ENCODE measurements at regions not wholly inside any gene's neighbourhood (a gene's known extent, or its start where the extent isn't known, plus 50 kb on each side); places are given as distances from the start of the nearest gene placed in this dataset.

GRCh38 chr7:19377611-19378344 is 232.6 kb upstream of the FERD3L start:
- no peak overlapping the region for H3K4me3 ChIP-seq (ENCODE audit: insufficient read depth, low read length, poor library complexity, severe bottlenecking)
- H3F3A ChIP-seq (ENCODE audit: insufficient read depth), result no peaks in the 10 kb centered on the region
- no peaks in the 10 kb centered on the region for H3K9me2 ChIP-seq (replicated peaks; ENCODE audit: insufficient read depth, low read length)
- H3K9me3 ChIP-seq (ENCODE audit: insufficient read depth, low read length), result no peaks in the 10 kb centered on the region
- no peak overlapping the region for H3K27ac ChIP-seq (ENCODE audit: low read depth, low read length)
- no peaks in the 10 kb centered on the region for H3K79me2 ChIP-seq (ENCODE audit: insufficient read depth, low read length)
- H3K4me2 ChIP-seq (ENCODE audit: low read depth, low read length, poor library complexity, severe bottlenecking), result no peak overlapping the region
- H3K27me3 ChIP-seq (ENCODE audit: low read length), result no peaks in the 10 kb centered on the region
- no peaks in the 10 kb centered on the region for H3K36me3 ChIP-seq (ENCODE audit: low read length)
- H2AFZ ChIP-seq (ENCODE audit: low read depth, low read length, severe bottlenecking), result no peak overlapping the region
- H4K20me1 ChIP-seq (ENCODE audit: low read depth, low read length), result no peaks in the 10 kb centered on the region; the same call in 1 of the 2 replicates
- no peak overlapping the region for H3K9ac ChIP-seq (ENCODE audit: low read length)
- no peak for TF ChIP-seq EZH2phosphoT487 (conservative IDR thresholded peaks at IDR 0.05; ENCODE audit: low read length)
- no peak for TF ChIP-seq CTCF (IDR thresholded peaks at IDR 0.05; ENCODE audit: insufficient read depth, low read length, poor library complexity, severe bottlenecking)

GRCh38 chr7:19376538-19376937 is 231.3 kb upstream of the FERD3L start:
- no peak for TF ChIP-seq EZH2phosphoT487 (conservative IDR thresholded peaks at IDR 0.05; ENCODE audit: low read length)
- no peak for TF ChIP-seq CTCF (IDR thresholded peaks at IDR 0.05; ENCODE audit: insufficient read depth, low read length, poor library complexity, severe bottlenecking)
- Histone ChIP-seq H3K4me3 (ENCODE audit: insufficient read depth, low read length, poor library complexity, severe bottlenecking) (no peak overlapping the region), H3K9me3 (ENCODE audit: insufficient read depth, low read length) (no peaks in the 10 kb centered on the region), H3F3A (ENCODE audit: insufficient read depth) (no peaks in the 10 kb centered on the region), H4K20me1 (ENCODE audit: low read depth, low read length) (no peaks in the 10 kb centered on the region; the same call in 1 of the 2 replicates), H3K79me2 (ENCODE audit: insufficient read depth, low read length) (no peaks in the 10 kb centered on the region), H3K36me3 (ENCODE audit: low read length) (no peaks in the 10 kb centered on the region), H3K9ac (ENCODE audit: low read length) (no peak overlapping the region), H3K9me2 (replicated peaks; ENCODE audit: insufficient read depth, low read length) (no peaks in the 10 kb centered on the region), H3K27ac (ENCODE audit: low read depth, low read length) (no peak overlapping the region), H3K4me2 (ENCODE audit: low read depth, low read length, poor library complexity, severe bottlenecking) (no peak overlapping the region), H2AFZ (ENCODE audit: low read depth, low read length, severe bottlenecking) (no peak overlapping the region), H3K27me3 (ENCODE audit: low read length) (no peaks in the 10 kb centered on the region)

GRCh38 chr7:19375976-19376375 is 230.8 kb upstream of the FERD3L start:
- TF ChIP-seq CTCF (IDR thresholded peaks at IDR 0.05; ENCODE audit: insufficient read depth, low read length, poor library complexity, severe bottlenecking), result no peak
- no peak for TF ChIP-seq EZH2phosphoT487 (conservative IDR thresholded peaks at IDR 0.05; ENCODE audit: low read length)
- Histone ChIP-seq H4K20me1 (ENCODE audit: low read depth, low read length) (no peaks in the 10 kb centered on the region; the same call in 1 of the 2 replicates), H3K9me3 (ENCODE audit: insufficient read depth, low read length) (no peaks in the 10 kb centered on the region), H3K79me2 (ENCODE audit: insufficient read depth, low read length) (no peaks in the 10 kb centered on the region), H2AFZ (ENCODE audit: low read depth, low read length, severe bottlenecking) (no peak overlapping the region), H3K4me3 (ENCODE audit: insufficient read depth, low read length, poor library complexity, severe bottlenecking) (no peak overlapping the region), H3K27me3 (ENCODE audit: low read length) (no peaks in the 10 kb centered on the region), H3K4me2 (ENCODE audit: low read depth, low read length, poor library complexity, severe bottlenecking) (no peak overlapping the region), H3K36me3 (ENCODE audit: low read length) (no peaks in the 10 kb centered on the region), H3K9me2 (replicated peaks; ENCODE audit: insufficient read depth, low read length) (no peaks in the 10 kb centered on the region), H3K27ac (ENCODE audit: low read depth, low read length) (no peak overlapping the region), H3K9ac (ENCODE audit: low read length) (no peak overlapping the region), H3F3A (ENCODE audit: insufficient read depth) (no peaks in the 10 kb centered on the region)
